K562 (cell line): ENCODE measurements at regions not wholly inside any gene's neighbourhood (a gene's known extent, or its start where the extent isn't known, plus 50 kb on each side); places are given as distances from the start of the nearest gene placed in this dataset.

Experiments used
- ATAC-seq: fragments of 200-7000 bp; cut with Tn5 transposase; 3 replicates; pipeline ENCODE4 v1.9.1; 2020; ENCODE audit warnings: moderate library complexity
- BruUV-seq: library from RNA; stranded (reverse); fragments of 400-500 nt; replicated peaks from 2 replicates; lab custom pipeline; 2021; lab: Mats Ljungman, UMichigan
- CTCF ChIA-PET: fragments of 300-600 bp; formaldehyde crosslinking; extraction: SDS; loops from one replicate; lab custom pipeline; 2021; ENCODE audit warnings: low intra/inter-chr PET ratio; lab: Yijun Ruan, JAX
- POLR2A ChIA-PET: fragments of 300-600, 350-650 bp; sonication (Branson Sonifier 250); formaldehyde crosslinking; extraction: SDS; loops from one replicate; lab custom pipeline; 2021; ENCODE audit warnings: antibody characterized with exemption, inconsistent platforms; lab: Yijun Ruan, JAX
- DNase-seq, 4 experiments: peaks; one replicate each; pipeline versions ENCODE4 v3.0.0 to v3.0.0-alpha.2; 2011 to 2018; ENCODE audit warnings: low spot score in 3 of 4, mixed read lengths in 3 of 4; ENCODE audit errors: extremely low read depth in 1 of 4
- FAIRE-seq: peaks from 2 replicates; lab custom pipeline; 2011; peaks lifted over from hg19 to GRCh38; lab: Jason Lieb, UNC
- H2AFZ ChIP-seq: 2 replicates; pipeline ENCODE4 v1.6.0; 2011; ENCODE audit warnings: low read depth, low read length, control low read depth, inconsistent platforms
- H3K27ac ChIP-seq: fragments of 200-600 bp; 3 replicates; pipeline ENCODE4 v1.8.0; 2011; ENCODE audit warnings: low read depth, mild to moderate bottlenecking, control low read depth, inconsistent platforms, low read length, moderate library complexity, mixed read lengths; ENCODE audit errors: extremely low read depth
- H3K27me3 ChIP-seq, 2 experiments: fragments of 300-600 bp in 1 of 2; 2 replicates in 1 of 2; 3 replicates in 1 of 2; pipeline versions ENCODE4 v1.6.0 to v1.8.0; 2011; ENCODE audit warnings: inconsistent platforms in 2 of 2, low read length in 2 of 2, mild to moderate bottlenecking in 1 of 2, mixed read lengths in 1 of 2, moderate library complexity in 1 of 2; ENCODE audit not compliant: control insufficient read depth in 2 of 2, insufficient read depth in 2 of 2
- H3K36me3 ChIP-seq: fragments of 300-600 bp; 3 replicates; pipeline ENCODE4 v1.8.0; 2011; ENCODE audit warnings: mild to moderate bottlenecking, low read length, inconsistent platforms; ENCODE audit not compliant: control insufficient read depth, insufficient read depth
- H3K4me1 ChIP-seq, 2 experiments: fragments of 200-600 bp in 1 of 2; replicated peaks in 1 of 2; 2 replicates in 1 of 2; 3 replicates in 1 of 2; pipeline versions ENCODE4 v1.5.1 to v1.8.0; 2011; ENCODE audit warnings: inconsistent platforms in 2 of 2, low read length in 2 of 2, mild to moderate bottlenecking in 1 of 2, mixed read lengths in 1 of 2, moderate library complexity in 1 of 2; ENCODE audit not compliant: control insufficient read depth in 2 of 2, insufficient read depth in 2 of 2
- H3K4me2 ChIP-seq: 2 replicates; pipeline ENCODE4 v1.6.1; 2011; ENCODE audit warnings: low read length, control low read depth, inconsistent platforms, mixed read lengths; ENCODE audit not compliant: insufficient read depth
- H3K4me3 ChIP-seq: fragments of 200-600 bp; sonication (generic), shearing (Covaris generic); 2 replicates; pipeline ENCODE4 v1.5.1; 2016; ENCODE audit warnings: control low read depth, inconsistent platforms
- H3K79me2 ChIP-seq: fragments of 200-600 bp; 3 replicates; pipeline ENCODE4 v1.8.0; 2011; ENCODE audit warnings: low read length, inconsistent platforms; ENCODE audit not compliant: control insufficient read depth, insufficient read depth
- H3K9ac ChIP-seq, 2 experiments: 2 replicates each; pipeline versions ENCODE4 v1.6.0 to v1.6.1; 2011; ENCODE audit warnings: low read depth in 2 of 2, low read length in 2 of 2, control low read depth in 1 of 2, inconsistent platforms in 1 of 2, mild to moderate bottlenecking in 1 of 2, mixed read lengths in 1 of 2; ENCODE audit not compliant: insufficient read depth in 1 of 2
- H3K9me1 ChIP-seq: one replicate; pipeline ENCODE4 v1.6.0; 2011; ENCODE audit warnings: inconsistent platforms, mild to moderate bottlenecking, low read length, moderate library complexity; ENCODE audit not compliant: control insufficient read depth, insufficient read depth
- H3K9me3 ChIP-seq: replicated peaks from 2 replicates; pipeline ENCODE4 v1.5.1; 2011; ENCODE audit warnings: low read depth, low read length, inconsistent platforms; ENCODE audit not compliant: control insufficient read depth, insufficient read depth
- H4K20me1 ChIP-seq: replicated peaks from 2 replicates; pipeline ENCODE4 v1.6.1; 2011; ENCODE audit warnings: low read length, inconsistent platforms, mixed read lengths; ENCODE audit not compliant: control insufficient read depth, insufficient read depth
- BRD9 ChIP-seq: fragments of 450-650 bp; IDR thresholded peaks from 2 replicates; pipeline ENCODE4 v1.6.1; 2018; ENCODE audit warnings: low read depth; ENCODE audit not compliant: partially characterized antibody
- CEBPB ChIP-seq: fragments of 450-650 bp; IDR thresholded peaks from 2 replicates; pipeline ENCODE4 v1.6.1; 2016; ENCODE audit warnings: missing genetic modification characterization, missing compliant biosample characterization
- CTCF ChIP-seq, 3 experiments: IDR thresholded peaks in 2 of 3; conservative IDR thresholded peaks in 1 of 3; 2 replicates each; pipeline ENCODE4 v1.5.1; 2011 to 2012; ENCODE audit warnings: low read length in 3 of 3, mild to moderate bottlenecking in 3 of 3, control low read depth in 2 of 3, improper control_type of control experiment in 1 of 3, inconsistent platforms in 1 of 3, low read depth in 1 of 3, mixed read lengths in 1 of 3, moderate library complexity in 1 of 3; ENCODE audit not compliant: insufficient read depth in 2 of 3
- ERF ChIP-seq: fragments of 450-650 bp; formaldehyde crosslinking; IDR thresholded peaks from 2 replicates; pipeline ENCODE4 v1.4.0; 2020; ENCODE audit warnings: mild to moderate bottlenecking, mixed read lengths
- POLR2G ChIP-seq: fragments of 200-400 bp; formaldehyde crosslinking; IDR thresholded peaks from 2 replicates; pipeline ENCODE4 v1.6.1; 2017; ENCODE audit warnings: low read depth, mild to moderate bottlenecking, antibody characterized with exemption, low read length, moderate library complexity
- RAD21 ChIP-seq, 2 experiments: fragments of 250-450 bp in 1 of 2; fragments of 450-650 bp in 1 of 2; sonication (Bioruptor Pico) in 1 of 2; formaldehyde crosslinking in 1 of 2; IDR thresholded peaks in 1 of 2; conservative IDR thresholded peaks in 1 of 2; 2 replicates each; pipeline versions ENCODE4 v1.4.0 to v1.8.0; 2020 to 2022; ENCODE audit warnings: mild to moderate bottlenecking in 2 of 2, moderate library complexity in 1 of 2
- SAFB ChIP-seq: fragments of 200-400 bp; formaldehyde crosslinking; IDR thresholded peaks from 2 replicates; pipeline ENCODE4 v1.6.1; 2017; ENCODE audit warnings: low read depth, low read length, borderline replicate concordance
- SFPQ ChIP-seq: fragments of 200-400 bp; formaldehyde crosslinking; IDR thresholded peaks from 2 replicates; pipeline ENCODE4 v1.6.1; 2017; ENCODE audit warnings: mild to moderate bottlenecking, low read depth, low read length, moderate library complexity
- SNIP1 ChIP-seq: fragments of 450-650 bp; IDR thresholded peaks from 2 replicates; pipeline ENCODE4 v1.7.1; 2017; ENCODE audit warnings: low read depth, mild to moderate bottlenecking
- STAT6 ChIP-seq: sonication (generic); formaldehyde crosslinking; IDR thresholded peaks from 2 replicates; pipeline ENCODE4 v1.8.1; 2023; ENCODE audit warnings: mild to moderate bottlenecking, missing genetic modification reagents
- TBP ChIP-seq: optimal IDR thresholded peaks from 2 replicates; pipeline ENCODE3; 2011; ENCODE audit warnings: low read depth, low read length, improper control_type of control experiment
- TEAD2 ChIP-seq: fragments of 450-650 bp; IDR thresholded peaks from 2 replicates; pipeline ENCODE4 v1.6.1; 2016; ENCODE audit warnings: missing genetic modification characterization, control low read depth, missing compliant biosample characterization
- XRCC5 ChIP-seq: fragments of 200-400 bp; formaldehyde crosslinking; IDR thresholded peaks from 2 replicates; pipeline ENCODE4 v1.6.1; 2017; ENCODE audit warnings: low read depth, mild to moderate bottlenecking, low read length
- ZNF121 ChIP-seq: sonication (generic); formaldehyde crosslinking; conservative IDR thresholded peaks from 2 replicates; pipeline ENCODE4 v1.8.0; 2022; ENCODE audit warnings: missing genetic modification reagents
- ZNF3 ChIP-seq: fragments of 250-450 bp; sonication (Bioruptor Pico); IDR thresholded peaks from 2 replicates; pipeline ENCODE4 v1.5.0; 2021; ENCODE audit warnings: mild to moderate bottlenecking, moderate library complexity
- WGBS: fragments of 100-300 bp; shearing (Covaris generic); methylation state at CpG from one replicate; pipeline ENCODE4 v1.1.6; 2016; ENCODE audit warnings: low coverage, mixed read lengths; ENCODE audit not compliant: insufficient coverage; ENCODE audit errors: missing lambda C conversion rate; 5-methylcytosine and 5-hydroxymethylcytosine counted together
- in situ Hi-C: fragments of 300-500 bp; cut with MboI; formaldehyde crosslinking; loops from 4 replicates; pipeline ENCODE4 v1.15.0; 2018; ENCODE audit warnings: inconsistent platforms, mixed read lengths
- intact Hi-C: fragments of 100-400 bp; cut with micrococcal nuclease; formaldehyde crosslinking; loops from 2 replicates; pipeline ENCODE4 v1.14.2; 2022

GRCh38 chr5:54769746-54770145 is 215.6 kb downstream of the ESM1 start (continued):
- no peak for TF ChIP-seq SFPQ
- TF ChIP-seq XRCC5, result no peak
- TF ChIP-seq, all 486 proteins: peak for 0

GRCh38 chr5:54769072-54769471 is 216.3 kb downstream of the ESM1 start:
- FAIRE-seq, result peak; percentile 60
- H4K20me1 ChIP-seq, result no peaks in the 10 kb centered on the region
- no TSS peak for BruUV-seq
- peaks cover 0 to 5% of the 10 kb centered on the region in 2 experiments; a peak in 1 of 5 replicates for H3K27me3 ChIP-seq
- H3K27ac ChIP-seq, result no peak overlapping the region
- WGBS, result 26% methylated on average over 6 of the region's 6 CpGs
- intact Hi-C loops, result loop anchor here (5.0 kb wide), 1 partner anchor 252 kb away; the partner anchor contains the start of gene SNX18
- no peaks in the 10 kb centered on the region; a peak in 1 of 5 replicates for H3K4me1 ChIP-seq
- in situ Hi-C loops, result no loop called here
- CTCF ChIA-PET, result no interaction called here
- no peaks in the 10 kb centered on the region for H3K9me3 ChIP-seq
- peak in 1 of 4 experiments; percentile 20 for DNase-seq
- ATAC-seq, result peak; percentile 87
- POLR2A ChIA-PET, result interaction anchor here (1.0 kb wide), 1 partner anchor 13 kb away, joined by 3 read pairs; no protein-coding TSS in a partner anchor
- no peak overlapping the region for H2AFZ ChIP-seq
- no peaks in the 10 kb centered on the region for H3K9me1 ChIP-seq
- H3K36me3 ChIP-seq, result no peaks in the 10 kb centered on the region
- no peaks in the 10 kb centered on the region for H3K79me2 ChIP-seq
- H3K9ac ChIP-seq, result no peak overlapping the region
- H3K4me3 ChIP-seq, result no peak overlapping the region
- H3K4me2 ChIP-seq, result no peak overlapping the region
- TF ChIP-seq TBP (no peak), ZNF121 (CRISPR knock-in tag) (no peak), SNIP1 (no peak), STAT6 (CRISPR knock-in tag) (no peak), POLR2G (no peak), RAD21 (CRISPR knock-in tag; conservative IDR thresholded peaks at IDR 0.05 in 1 of 2, IDR thresholded peaks at IDR 0.05 in 1 of 2) (peak in 1 of 2 experiments; percentile 60; a peak in 3 of 4 replicates), CTCF (IDR thresholded peaks at IDR 0.05 in 2 of 3, conservative IDR thresholded peaks at IDR 0.05 in 1 of 3; ENCODE audit: insufficient read depth in 2 of 3, low read depth in 1 of 3, low read length in 3 of 3) (peak; percentile 20 to 47 (median 47); a peak in 4 of 6 replicates), CEBPB (tag) (no peak), TEAD2 (no peak), ERF (CRISPR knock-in tag) (no peak), SAFB (no peak), BRD9 (no peak), ZNF3 (CRISPR knock-in tag) (no peak)
